COLO829 (cell line): ENCODE measurements at regions not wholly inside any gene's neighbourhood (a gene's known extent, or its start where the extent isn't known, plus 50 kb on each side); places are given as distances from the start of the nearest gene placed in this dataset.

Experiments
- DNase-seq: peaks from one replicate; pipeline ENCODE4 v3.0.0; 2012; ENCODE audit warnings: low spot score

GRCh38 chr5:97728920-97729319 lies 545.9 kb upstream of the RIOK2 start:
- no peak for DNase-seq

- no peak for DNase-seq
Observed at GRCh38 chr5:97729938-97730337, 546.9 kb upstream of the RIOK2 start.

- no peak for DNase-seq
Observed at GRCh38 chr5:97735209-97735608, 552.2 kb upstream of the RIOK2 start.

- DNase-seq = no peak
Observed at GRCh38 chr5:97737608-97738007, 554.6 kb upstream of the RIOK2 start.

GRCh38 chr5:97745817-97746216 lies 562.8 kb upstream of the RIOK2 start:
- no peak for DNase-seq

- DNase-seq = no peak
Observed at GRCh38 chr5:97750576-97750975, 567.5 kb upstream of the RIOK2 start.

GRCh38 chr5:97751540-97751939 lies 568.5 kb upstream of the RIOK2 start:
- DNase-seq = no peak

- no peak for DNase-seq
Observed at GRCh38 chr5:97752871-97753270, 569.8 kb upstream of the RIOK2 start.

GRCh38 chr5:97762483-97762882 lies 579.4 kb upstream of the RIOK2 start:
- no peak for DNase-seq

GRCh38 chr5:97764700-97765099 lies 581.7 kb upstream of the RIOK2 start:
- DNase-seq = no peak

- no peak for DNase-seq
Observed at GRCh38 chr5:97778451-97778850, 595.4 kb upstream of the RIOK2 start.

GRCh38 chr5:97788369-97788768 lies 605.3 kb upstream of the RIOK2 start:
- DNase-seq = no peak

- no peak for DNase-seq
Observed at GRCh38 chr5:97797994-97798451, 615.0 kb upstream of the RIOK2 start.

GRCh38 chr5:97801461-97801860 lies 618.4 kb upstream of the RIOK2 start:
- DNase-seq = no peak

GRCh38 chr5:97820138-97820537 lies 637.1 kb upstream of the RIOK2 start:
- no peak for DNase-seq

- no peak for DNase-seq
Observed at GRCh38 chr5:97832645-97833296, 649.7 kb upstream of the RIOK2 start.

- DNase-seq = no peak
Observed at GRCh38 chr5:97834561-97834960, 651.5 kb upstream of the RIOK2 start.

- DNase-seq = no peak
Observed at GRCh38 chr5:97835112-97835511, 652.1 kb upstream of the RIOK2 start.

- no peak for DNase-seq
Observed at GRCh38 chr5:97836816-97837215, 653.8 kb upstream of the RIOK2 start.

- DNase-seq = peak; percentile 32
Observed at GRCh38 chr5:97838214-97838613, 655.2 kb upstream of the RIOK2 start.

GRCh38 chr5:97839341-97840086 lies 656.5 kb upstream of the RIOK2 start:
- DNase-seq = no peak

GRCh38 chr5:97840643-97841042 lies 657.6 kb upstream of the RIOK2 start:
- DNase-seq = peak; percentile 18

GRCh38 chr5:97842687-97843086 lies 659.6 kb upstream of the RIOK2 start:
- DNase-seq = no peak

- DNase-seq = no peak
Observed at GRCh38 chr5:97844797-97845196, 661.8 kb upstream of the RIOK2 start.
